Sigmoid colon (tissue), 6 donors: ENCODE measurements at regions not wholly inside any gene's neighbourhood (a gene's known extent, or its start where the extent isn't known, plus 50 kb on each side); places are given as distances from the start of the nearest gene placed in this dataset.
A peak's percentile ranks its signal among the peaks of the same experiment; 100 is the strongest.

Source experiments
- DNase-seq: peaks from one replicate; pipeline ENCODE4 v3.0.0-alpha.2; 2019
- H3K27ac ChIP-seq, 4 donors: fragments of 200-600 bp; sonication (generic); one replicate each; pipeline ENCODE4 v1.5.1; 2016 to 2019; ENCODE audit warnings: mild to moderate bottlenecking in 1 of 4
- H3K27me3 ChIP-seq, 3 donors: fragments of 200-600 bp; sonication (generic); one replicate each; pipeline ENCODE4 v1.5.1; 2019; ENCODE audit warnings: mild to moderate bottlenecking in 1 of 3
- H3K36me3 ChIP-seq, 4 donors: fragments of 200-600 bp; sonication (generic); one replicate each; pipeline ENCODE4 v1.5.1; 2016 to 2019
- H3K4me1 ChIP-seq, 4 donors: fragments of 200-600 bp; sonication (generic); one replicate each; pipeline ENCODE4 v1.5.1; 2017 to 2019
- H3K4me3 ChIP-seq, 4 donors: fragments of 200-600 bp; sonication (generic); one replicate each; pipeline ENCODE4 v1.5.1; 2017 to 2019; ENCODE audit warnings: mild to moderate bottlenecking in 2 of 4, moderate library complexity in 1 of 4
- H3K9me3 ChIP-seq, 4 donors: fragments of 200-600 bp in 3 of 4; sonication (generic) in 3 of 4; one replicate each; pipeline versions ENCODE4 v1.5.1 to v1.6.1; 2013 to 2019
- EP300 ChIP-seq, 4 donors: sonication (generic); formaldehyde crosslinking; IDR thresholded peaks; one replicate each; pipeline ENCODE4 v1.6.1; 2017; ENCODE audit warnings: antibody characterized with exemption in 4 of 4
- POLR2A ChIP-seq, 2 donors: fragments of 450-650 bp; IDR thresholded peaks; one replicate each; pipeline ENCODE4 v1.6.1; 2016; ENCODE audit warnings: antibody characterized with exemption in 2 of 2, mild to moderate bottlenecking in 2 of 2, moderate library complexity in 2 of 2
- POLR2AphosphoS5 ChIP-seq, 4 donors: sonication (generic); formaldehyde crosslinking; IDR thresholded peaks; one replicate each; pipeline ENCODE4 v1.6.1; 2017; ENCODE audit warnings: antibody characterized with exemption in 4 of 4
- WGBS, 2 donors: extraction: QIAGEN DNeasy Blood & Tissue Kit; methylation state at CpG; one replicate each; pipeline ENCODE4 v1.1.7; 2013; 5-methylcytosine and 5-hydroxymethylcytosine counted together
- intact Hi-C: fragments of 100-400 bp; cut with DNase I; formaldehyde crosslinking; loops from one replicate; pipeline ENCODE4 v1.15.1; 2023
- TF ChIP-seq, protein P1 (sequence below), 4 experiments: fragments of 450-650 bp in 3 of 4; fragments of 200-600 bp in 1 of 4; IDR thresholded peaks; one replicate each; pipeline ENCODE4 v1.5.1; 2016 to 2019; ENCODE audit warnings: antibody characterized with exemption in 4 of 4, mild to moderate bottlenecking in 3 of 4, moderate library complexity in 2 of 4
- donor health status: healthy with polysubstance abuse.
- donor health status: healthy.

DNA sequence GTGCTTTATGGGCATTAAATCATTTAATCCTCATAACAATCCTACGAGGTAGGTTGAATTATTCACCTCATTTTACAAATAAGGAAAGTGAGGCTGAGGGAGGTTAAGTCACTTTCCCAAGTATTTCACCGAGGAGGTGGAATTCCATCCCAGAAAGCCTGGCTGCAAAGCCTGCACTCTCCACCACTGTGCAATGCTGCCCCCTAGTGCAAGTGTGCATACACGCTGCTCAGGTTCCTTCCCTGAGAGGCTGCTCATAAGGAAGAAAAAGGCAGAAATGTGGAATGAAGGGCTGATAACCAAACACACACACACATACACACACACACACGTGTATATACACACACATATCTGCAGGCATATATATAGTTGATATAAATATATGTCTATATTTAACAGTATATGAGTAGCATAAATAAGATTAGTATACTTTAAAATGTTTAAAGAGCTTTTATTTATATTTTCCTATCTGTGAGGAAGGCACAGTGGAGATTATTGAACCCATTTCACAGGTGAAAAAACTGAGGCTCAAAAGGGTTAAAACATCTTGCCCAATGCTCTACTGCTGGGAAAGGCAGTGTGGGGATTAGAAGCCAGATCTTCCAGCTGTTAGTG, 714.5 kb upstream of the TENM3 start:
- Histone ChIP-seq H3K4me1 (no peaks in the 10 kb centered on the region), H3K9me3 (no peaks in the 10 kb centered on the region), H3K4me3 (no peak overlapping the region), H3K27me3 (no peaks in the 10 kb centered on the region), H3K27ac (no peak overlapping the region), H3K36me3 (no peaks in the 10 kb centered on the region)
- WGBS, 2 donors, result 2 to 4% methylated on average over 4 of the region's 4 CpGs
- TF ChIP-seq, protein P1, sequence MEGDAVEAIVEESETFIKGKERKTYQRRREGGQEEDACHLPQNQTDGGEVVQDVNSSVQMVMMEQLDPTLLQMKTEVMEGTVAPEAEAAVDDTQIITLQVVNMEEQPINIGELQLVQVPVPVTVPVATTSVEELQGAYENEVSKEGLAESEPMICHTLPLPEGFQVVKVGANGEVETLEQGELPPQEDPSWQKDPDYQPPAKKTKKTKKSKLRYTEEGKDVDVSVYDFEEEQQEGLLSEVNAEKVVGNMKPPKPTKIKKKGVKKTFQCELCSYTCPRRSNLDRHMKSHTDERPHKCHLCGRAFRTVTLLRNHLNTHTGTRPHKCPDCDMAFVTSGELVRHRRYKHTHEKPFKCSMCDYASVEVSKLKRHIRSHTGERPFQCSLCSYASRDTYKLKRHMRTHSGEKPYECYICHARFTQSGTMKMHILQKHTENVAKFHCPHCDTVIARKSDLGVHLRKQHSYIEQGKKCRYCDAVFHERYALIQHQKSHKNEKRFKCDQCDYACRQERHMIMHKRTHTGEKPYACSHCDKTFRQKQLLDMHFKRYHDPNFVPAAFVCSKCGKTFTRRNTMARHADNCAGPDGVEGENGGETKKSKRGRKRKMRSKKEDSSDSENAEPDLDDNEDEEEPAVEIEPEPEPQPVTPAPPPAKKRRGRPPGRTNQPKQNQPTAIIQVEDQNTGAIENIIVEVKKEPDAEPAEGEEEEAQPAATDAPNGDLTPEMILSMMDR (IDR thresholded peaks at IDR 0.05), result peak; percentile 36 to 69 (median 56)
- no peak for TF ChIP-seq EP300 (IDR thresholded peaks at IDR 0.05)
- no peak for DNase-seq
- intact Hi-C loops, result loop anchor here (2.0 kb wide), 1 partner anchor 386 kb away; no protein-coding TSS in a partner anchor

DNA sequence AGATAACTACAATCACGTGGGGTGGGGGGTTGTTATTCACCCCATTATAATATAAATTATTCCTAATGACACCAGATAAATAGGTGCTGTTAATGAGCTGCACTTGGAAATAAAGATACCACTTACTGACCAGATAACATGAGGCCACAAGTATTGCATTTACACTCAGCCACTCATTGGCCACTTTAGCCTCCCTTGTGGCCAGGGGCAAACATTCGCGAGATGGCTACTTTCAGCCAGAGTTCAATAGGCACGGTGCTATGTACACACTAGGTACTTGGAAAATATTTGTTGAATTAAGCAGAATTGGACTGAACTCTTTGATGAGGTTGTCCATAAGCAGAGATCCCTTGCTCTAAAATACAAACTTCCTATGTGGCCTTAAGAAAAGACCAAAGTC, 713.7 kb upstream of the TENM3 start:
- Histone ChIP-seq H3K36me3 (no peaks in the 10 kb centered on the region), H3K4me1 (no peaks in the 10 kb centered on the region), H3K4me3 (no peak overlapping the region), H3K27me3 (no peaks in the 10 kb centered on the region), H3K27ac (no peak overlapping the region), H3K9me3 (no peaks in the 10 kb centered on the region)
- intact Hi-C loops, result loop anchor here (2.0 kb wide), 1 partner anchor 387 kb away; no protein-coding TSS in a partner anchor
- DNase-seq, result no peak
- 57% methylated on average over 4 of the region's 4 CpGs for WGBS, 2 donors
- no peak for TF ChIP-seq POLR2A (IDR thresholded peaks at IDR 0.05)

DNA sequence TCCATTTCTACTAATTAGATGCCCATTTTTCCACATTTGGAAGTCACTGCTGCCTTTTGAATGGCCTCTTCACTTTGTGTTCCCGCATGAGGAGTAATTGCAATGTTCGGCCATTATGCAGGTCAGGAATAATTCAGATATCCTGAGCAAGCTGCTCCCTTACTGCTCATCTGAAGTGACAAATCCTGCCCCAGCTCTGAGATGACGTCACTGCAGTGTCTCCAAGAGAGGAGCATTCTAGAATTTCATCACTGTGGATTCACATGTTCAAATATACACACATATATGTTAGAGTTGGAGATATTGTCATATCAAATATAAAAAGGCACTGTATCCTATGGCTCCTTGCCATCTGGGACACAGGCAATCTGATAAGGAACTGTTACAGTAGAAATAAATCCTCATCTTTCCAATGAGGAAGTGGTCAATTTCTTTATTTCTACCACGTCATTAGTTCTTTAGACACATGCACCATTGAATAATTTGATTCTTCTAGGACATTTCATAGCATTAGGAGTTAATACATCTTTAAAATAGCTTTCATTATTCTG, 706.9 kb upstream of the TENM3 start:
- no peak for TF ChIP-seq POLR2AphosphoS5 (IDR thresholded peaks at IDR 0.05)
- no peaks in the 10 kb centered on the region for H3K4me1 ChIP-seq
- no peak for DNase-seq
- intact Hi-C loops, result no loop called here
- H3K27me3 ChIP-seq, result no peaks in the 10 kb centered on the region
- no peak overlapping the region for H3K27ac ChIP-seq
- WGBS, 2 donors, result 22 to 61% methylated on average over 4 of the region's 4 CpGs
- no peaks in the 10 kb centered on the region for H3K9me3 ChIP-seq
- no peak overlapping the region for H3K4me3 ChIP-seq
- no peaks in the 10 kb centered on the region for H3K36me3 ChIP-seq

DNA sequence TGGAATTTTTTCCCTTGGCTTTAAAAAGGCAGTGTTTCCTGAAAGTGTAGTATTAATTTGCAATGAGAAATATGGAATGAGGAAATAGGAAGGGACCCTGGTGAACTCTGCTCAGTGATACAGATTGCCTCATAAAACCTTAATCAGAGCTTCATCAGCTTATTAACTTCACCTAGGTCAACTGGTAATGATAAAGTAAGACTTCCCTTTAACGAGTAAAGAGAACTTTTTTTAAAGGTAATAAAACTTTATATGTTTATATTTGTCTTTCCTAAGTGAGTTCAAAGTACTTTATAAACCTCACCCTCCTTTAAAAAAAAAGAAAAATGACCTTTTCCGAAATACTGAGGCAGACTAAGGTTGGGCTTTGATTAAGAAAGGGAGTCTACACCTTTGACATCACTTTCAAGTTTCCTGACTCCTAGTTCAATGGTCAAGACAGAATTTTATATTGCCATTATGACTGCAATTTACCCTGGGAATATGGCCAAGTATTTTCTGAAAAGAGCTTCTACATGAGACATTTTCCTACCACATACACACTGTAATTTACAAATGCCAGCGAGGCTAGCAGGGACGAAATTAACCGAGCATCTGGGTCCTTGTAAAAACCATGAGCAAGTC, 706.3 kb upstream of the TENM3 start:
- Histone ChIP-seq H3K9me3 (no peaks in the 10 kb centered on the region), H3K4me1 (no peaks in the 10 kb centered on the region), H3K36me3 (no peaks in the 10 kb centered on the region), H3K4me3 (no peak overlapping the region), H3K27ac (no peak overlapping the region), H3K27me3 (no peaks in the 10 kb centered on the region)
- no peak for DNase-seq
- no peak for TF ChIP-seq POLR2AphosphoS5 (IDR thresholded peaks at IDR 0.05)
- TF ChIP-seq, protein P1 (IDR thresholded peaks at IDR 0.05), result no peak
- intact Hi-C loops, result no loop called here
- 9 to 41% methylated on average over 5 of the region's 5 CpGs for WGBS, 2 donors

DNA sequence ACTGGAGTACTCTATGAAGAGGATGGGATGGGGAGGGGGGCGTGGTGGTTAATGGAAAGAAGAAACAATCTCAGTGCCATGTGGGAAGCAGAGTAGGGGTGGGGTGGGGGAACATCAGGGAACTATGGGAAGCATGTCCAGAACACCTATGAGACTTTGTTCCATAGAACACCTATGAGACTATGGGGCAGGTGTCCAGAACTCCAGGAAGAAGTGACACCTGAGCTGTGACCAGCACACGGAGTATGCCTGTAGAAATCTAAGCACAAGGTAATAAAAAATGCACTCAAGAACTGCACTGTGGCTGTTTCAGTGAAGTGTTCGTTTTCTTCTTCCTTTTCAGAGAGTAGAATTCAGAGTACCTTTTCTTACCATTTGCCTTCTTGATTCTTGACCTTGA, 704.8 kb upstream of the TENM3 start:
- Histone ChIP-seq H3K36me3 (no peaks in the 10 kb centered on the region), H3K9me3 (no peaks in the 10 kb centered on the region), H3K27ac (no peak overlapping the region), H3K4me1 (no peaks in the 10 kb centered on the region), H3K27me3 (no peaks in the 10 kb centered on the region), H3K4me3 (no peak overlapping the region)
- intact Hi-C loops, result no loop called here
- 17 to 60% methylated on average over 3 of the region's 3 CpGs for WGBS, 2 donors
- TF ChIP-seq POLR2A (IDR thresholded peaks at IDR 0.05) (no peak), EP300 (IDR thresholded peaks at IDR 0.05) (no peak), POLR2AphosphoS5 (IDR thresholded peaks at IDR 0.05) (no peak)
- TF ChIP-seq, protein P1 (IDR thresholded peaks at IDR 0.05), result no peak
- no peak for DNase-seq

DNA sequence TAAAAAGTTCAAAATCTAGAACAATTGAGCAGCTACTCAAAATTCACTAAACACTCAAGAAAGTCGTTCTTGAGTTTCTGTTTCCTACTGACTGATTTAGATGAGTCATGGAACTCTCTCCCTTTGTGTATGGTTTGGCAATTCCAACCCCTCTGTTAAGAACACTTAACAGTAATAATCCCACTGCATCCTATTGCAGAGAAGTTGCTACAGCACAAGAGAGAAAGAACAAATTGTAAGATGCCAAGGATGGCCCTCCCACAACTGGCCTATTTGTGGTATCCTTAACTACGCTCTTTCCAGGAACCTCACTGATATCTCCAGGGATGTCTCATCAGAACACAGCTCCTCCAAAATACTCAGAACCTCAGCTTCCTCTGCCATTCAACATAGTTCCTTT, 701.8 kb upstream of the TENM3 start:
- H3K27me3 ChIP-seq, result no peaks in the 10 kb centered on the region
- H3K4me1 ChIP-seq, result no peaks in the 10 kb centered on the region
- no peak for TF ChIP-seq EP300 (IDR thresholded peaks at IDR 0.05)
- no peak for TF ChIP-seq POLR2A (IDR thresholded peaks at IDR 0.05)
- TF ChIP-seq, protein P1 (IDR thresholded peaks at IDR 0.05), result no peak
- TF ChIP-seq POLR2AphosphoS5 (IDR thresholded peaks at IDR 0.05), result no peak
- intact Hi-C loops, result no loop called here
- no peak overlapping the region for H3K27ac ChIP-seq
- no peaks in the 10 kb centered on the region for H3K36me3 ChIP-seq
- no peaks in the 10 kb centered on the region for H3K9me3 ChIP-seq
- no peak overlapping the region for H3K4me3 ChIP-seq
- 83 to 88% methylated on average over 2 of the region's 2 CpGs for WGBS, 2 donors
- no peak for DNase-seq
